Activated CD4-positive, alpha-beta memory T cell treated with anti-CD3 and anti-CD28 coated beads, Interleukin-2, amount 10 ng/mL, durations not matched to agents 7 days and 5 days (primary cell): ENCODE measurements at regions not wholly inside any gene's neighbourhood (a gene's known extent, or its start where the extent isn't known, plus 50 kb on each side); places are given as distances from the start of the nearest gene placed in this dataset.

ENCODE experiments used
- CTCF ChIA-PET: fragments of 350-600 bp; sonication (Branson Sonifier 250); formaldehyde crosslinking; loops from one replicate; lab custom pipeline; 2021; ENCODE audit warnings: antibody characterized with exemption, inconsistent platforms; lab: Charles Lee
- POLR2A ChIA-PET: fragments of 350-600 bp; sonication (Branson Sonifier 250); formaldehyde crosslinking; loops from one replicate; lab custom pipeline; 2021; ENCODE audit warnings: antibody characterized with exemption; lab: Charles Lee
- DNase-seq: peaks from one replicate; pipeline ENCODE4 v3.0.0-alpha.2; 2020
- H3K27ac Mint-ChIP-seq: one replicate; pipeline ENCODE4 v1.8.0; 2021; ENCODE audit warnings: mild to moderate bottlenecking, mixed read lengths
- H3K27me3 Mint-ChIP-seq: one replicate; pipeline ENCODE4 v1.8.0; 2021; ENCODE audit warnings: mixed read lengths
- H3K36me3 Mint-ChIP-seq: one replicate; pipeline ENCODE4 v1.8.0; 2021; ENCODE audit warnings: low read depth, mixed read lengths
- H3K4me1 Mint-ChIP-seq: one replicate; pipeline ENCODE4 v1.8.0; 2021; ENCODE audit warnings: mixed read lengths
- H3K4me3 Mint-ChIP-seq: one replicate; pipeline ENCODE4 v1.8.0; 2021; ENCODE audit warnings: mild to moderate bottlenecking, mixed read lengths
- H3K9me3 Mint-ChIP-seq: one replicate; pipeline ENCODE4 v1.8.0; 2021; ENCODE audit warnings: mixed read lengths

- Mint-ChIP-seq H3K27ac (no peak overlapping the region), H3K27me3 (no peaks in the 10 kb centered on the region), H3K4me1 (no peaks in the 10 kb centered on the region), H3K4me3 (no peak overlapping the region), H3K9me3 (no peaks in the 10 kb centered on the region), H3K36me3 (no peaks in the 10 kb centered on the region)
- no peak for DNase-seq
- CTCF ChIA-PET = no interaction called here
- POLR2A ChIA-PET = no interaction called here
Observed at GRCh38 chr13:36531746-36532486, 99.6 kb downstream of the CCNA1 start.

- DNase-seq = no peak
- ChIA-PET CTCF (no interaction called here), POLR2A (interaction anchor here (0.5 kb wide), 1 partner anchor 99 kb away, joined by 4 read pairs; no protein-coding TSS in a partner anchor)
- H3K9me3 Mint-ChIP-seq = no peaks in the 10 kb centered on the region
- no peak overlapping the region for H3K4me3 Mint-ChIP-seq
- H3K4me1 Mint-ChIP-seq = no peaks in the 10 kb centered on the region
- H3K36me3 Mint-ChIP-seq = no peaks in the 10 kb centered on the region
- H3K27ac Mint-ChIP-seq = no peak overlapping the region
- no peaks in the 10 kb centered on the region for H3K27me3 Mint-ChIP-seq
Observed at GRCh38 chr13:36533806-36534205, 101.5 kb downstream of the CCNA1 start.

GRCh38 chr13:36536546-36536945 lies 104.3 kb downstream of the CCNA1 start:
- H3K27me3 Mint-ChIP-seq = no peaks in the 10 kb centered on the region
- no peak for DNase-seq
- no peaks in the 10 kb centered on the region for H3K9me3 Mint-ChIP-seq
- no peak overlapping the region for H3K4me3 Mint-ChIP-seq
- H3K4me1 Mint-ChIP-seq = no peaks in the 10 kb centered on the region
- no peak overlapping the region for H3K27ac Mint-ChIP-seq
- no peaks in the 10 kb centered on the region for H3K36me3 Mint-ChIP-seq
- ChIA-PET POLR2A (no interaction called here), CTCF (no interaction called here)

- no peaks in the 10 kb centered on the region for H3K9me3 Mint-ChIP-seq
- CTCF ChIA-PET = interaction anchor here (1.1 kb wide), 1 partner anchor 124 kb away, joined by 3 read pairs; no protein-coding TSS in a partner anchor
- POLR2A ChIA-PET = no interaction called here
- DNase-seq = no peak
- no peaks in the 10 kb centered on the region for H3K36me3 Mint-ChIP-seq
- peaks cover 2% of the 10 kb centered on the region for H3K27me3 Mint-ChIP-seq
- H3K27ac Mint-ChIP-seq = no peak overlapping the region
- no peaks in the 10 kb centered on the region for H3K4me1 Mint-ChIP-seq
- no peak overlapping the region for H3K4me3 Mint-ChIP-seq
Observed at GRCh38 chr13:36543671-36544070, 111.4 kb downstream of the CCNA1 start.

- Mint-ChIP-seq H3K27me3 (no peaks in the 10 kb centered on the region), H3K9me3 (no peaks in the 10 kb centered on the region), H3K27ac (no peak overlapping the region), H3K4me3 (no peak overlapping the region), H3K4me1 (no peaks in the 10 kb centered on the region), H3K36me3 (no peaks in the 10 kb centered on the region)
- ChIA-PET CTCF (no interaction called here), POLR2A (no interaction called here)
- no peak for DNase-seq
Observed at GRCh38 chr13:36548129-36548528, 115.8 kb downstream of the CCNA1 start.

- Mint-ChIP-seq H3K9me3 (no peaks in the 10 kb centered on the region), H3K27ac (no peak overlapping the region), H3K27me3 (no peaks in the 10 kb centered on the region), H3K36me3 (no peaks in the 10 kb centered on the region), H3K4me1 (no peaks in the 10 kb centered on the region), H3K4me3 (no peak overlapping the region)
- CTCF ChIA-PET = no interaction called here
- DNase-seq = no peak
- POLR2A ChIA-PET = no interaction called here
Observed at GRCh38 chr13:36549126-36549702, 116.9 kb downstream of the CCNA1 start.

- Mint-ChIP-seq H3K4me1 (no peaks in the 10 kb centered on the region), H3K9me3 (no peaks in the 10 kb centered on the region), H3K27me3 (no peaks in the 10 kb centered on the region), H3K4me3 (no peak overlapping the region), H3K27ac (no peak overlapping the region), H3K36me3 (no peaks in the 10 kb centered on the region)
- DNase-seq = no peak
- CTCF ChIA-PET = no interaction called here
- POLR2A ChIA-PET = no interaction called here
Observed at GRCh38 chr13:36549755-36550154, 117.5 kb downstream of the CCNA1 start.

GRCh38 chr13:36550177-36550576 lies 117.9 kb downstream of the CCNA1 start:
- Mint-ChIP-seq H3K9me3 (no peaks in the 10 kb centered on the region), H3K4me3 (no peak overlapping the region), H3K36me3 (no peaks in the 10 kb centered on the region), H3K27me3 (no peaks in the 10 kb centered on the region), H3K27ac (no peak overlapping the region), H3K4me1 (no peaks in the 10 kb centered on the region)
- CTCF ChIA-PET = no interaction called here
- POLR2A ChIA-PET = no interaction called here
- no peak for DNase-seq

- H3K4me3 Mint-ChIP-seq = no peak overlapping the region
- no peaks in the 10 kb centered on the region for H3K4me1 Mint-ChIP-seq
- ChIA-PET POLR2A (no interaction called here), CTCF (no interaction called here)
- H3K36me3 Mint-ChIP-seq = no peaks in the 10 kb centered on the region
- H3K27ac Mint-ChIP-seq = no peak overlapping the region
- no peak for DNase-seq
- no peaks in the 10 kb centered on the region for H3K27me3 Mint-ChIP-seq
- H3K9me3 Mint-ChIP-seq = no peaks in the 10 kb centered on the region
Observed at GRCh38 chr13:36551445-36551844, 119.2 kb downstream of the CCNA1 start.

- H3K27ac Mint-ChIP-seq = no peak overlapping the region
- CTCF ChIA-PET = no interaction called here
Observed at GRCh38 chr13:36552334-36552733, 120.0 kb downstream of the CCNA1 start.

GRCh38 chr13:36553491-36553890 lies 120.3 kb upstream of the SERTM1 start:
- no peaks in the 10 kb centered on the region for H3K9me3 Mint-ChIP-seq
- H3K36me3 Mint-ChIP-seq = no peaks in the 10 kb centered on the region
- DNase-seq = no peak
- H3K4me1 Mint-ChIP-seq = no peaks in the 10 kb centered on the region
- CTCF ChIA-PET = no interaction called here
- H3K4me3 Mint-ChIP-seq = no peak overlapping the region
- no peaks in the 10 kb centered on the region for H3K27me3 Mint-ChIP-seq
- no peak overlapping the region for H3K27ac Mint-ChIP-seq
- POLR2A ChIA-PET = no interaction called here

More at GRCh38 chr13:36552334-36552733, 120.0 kb downstream of the CCNA1 start:
- H3K4me3 Mint-ChIP-seq = no peak overlapping the region
- H3K27me3 Mint-ChIP-seq = no peaks in the 10 kb centered on the region
- no peak for DNase-seq
- H3K36me3 Mint-ChIP-seq = no peaks in the 10 kb centered on the region
- POLR2A ChIA-PET = no interaction called here
- no peaks in the 10 kb centered on the region for H3K9me3 Mint-ChIP-seq
- H3K4me1 Mint-ChIP-seq = no peaks in the 10 kb centered on the region

GRCh38 chr13:36555151-36555986 lies 118.5 kb upstream of the SERTM1 start:
- Mint-ChIP-seq H3K27ac (no peak overlapping the region), H3K36me3 (no peaks in the 10 kb centered on the region), H3K4me3 (no peak overlapping the region), H3K9me3 (no peaks in the 10 kb centered on the region), H3K4me1 (no peaks in the 10 kb centered on the region), H3K27me3 (no peaks in the 10 kb centered on the region)
- ChIA-PET CTCF (no interaction called here), POLR2A (no interaction called here)
- no peak for DNase-seq

- Mint-ChIP-seq H3K4me3 (no peak overlapping the region), H3K36me3 (no peaks in the 10 kb centered on the region), H3K4me1 (no peaks in the 10 kb centered on the region), H3K27me3 (no peaks in the 10 kb centered on the region), H3K27ac (no peak overlapping the region), H3K9me3 (no peaks in the 10 kb centered on the region)
- DNase-seq = no peak
- ChIA-PET POLR2A (no interaction called here), CTCF (no interaction called here)
Observed at GRCh38 chr13:36559375-36559774, 114.4 kb upstream of the SERTM1 start.
